ENCODE measurements at regions not wholly inside any gene's neighbourhood (a gene's known extent, or its start where the extent isn't known, plus 50 kb on each side); places are given as distances from the start of the nearest gene placed in this dataset.
"Not testable (repeated sequence)": the region's sequence is repeated elsewhere in the genome, so short reads cannot be mapped to it uniquely, and the experiment has no call there.

DNA sequence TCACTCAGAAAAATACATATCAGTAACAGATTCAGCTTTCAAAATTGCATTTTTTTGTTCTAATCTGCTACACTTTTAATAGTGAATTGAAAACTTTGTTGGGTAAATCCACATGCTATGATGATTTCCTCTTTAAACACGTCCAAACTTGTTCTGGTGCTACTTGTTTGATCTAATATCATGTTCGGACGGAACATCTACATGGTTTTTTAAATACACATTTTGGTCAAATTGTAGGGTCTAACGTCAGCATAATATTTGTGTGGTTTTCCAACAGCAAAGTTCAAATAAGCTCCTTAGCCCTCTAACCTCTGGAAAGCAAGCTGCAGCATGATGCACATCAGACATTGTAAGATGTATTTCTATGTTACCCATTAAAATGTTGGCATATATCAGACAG, 98.5 kb upstream of the OSTN start:
- Histone ChIP-seq H3K4me3 (no peak overlapping the region), H3K27ac (no peak overlapping the region), H3K36me3 (ENCODE audit: insufficient read depth, low read length) (no peaks in the 10 kb centered on the region), H3K9ac (ENCODE audit: insufficient read length) (no peak overlapping the region), H3K9me3 (ENCODE audit: low read depth, low read length) (no peaks in the 10 kb centered on the region)
- TF ChIP-seq FOXP2 (optimal IDR thresholded peaks at IDR 0.05; ENCODE audit: control extremely low read depth, extremely low read length, insufficient read depth) (no peak), EZH2 (IDR thresholded peaks at IDR 0.05) (no peak), POLR2AphosphoS5 (IDR thresholded peaks at IDR 0.05; ENCODE audit: borderline replicate concordance, low read depth, low read length) (no peak)
- no peak for DNase-seq (ENCODE audit: low read depth, low spot score)

GRCh38 chr3:191094057-191094845, 104.8 kb upstream of the OSTN start:
- Histone ChIP-seq H3K9me3 (ENCODE audit: low read depth, low read length) (no peaks in the 10 kb centered on the region), H3K36me3 (ENCODE audit: insufficient read depth, low read length) (no peaks in the 10 kb centered on the region), H3K9ac (ENCODE audit: insufficient read length) (no peak overlapping the region), H3K27ac (no peak overlapping the region), H3K4me3 (no peak overlapping the region)
- no peak for TF ChIP-seq FOXP2 (optimal IDR thresholded peaks at IDR 0.05; ENCODE audit: control extremely low read depth, extremely low read length, insufficient read depth)
- no peak for TF ChIP-seq POLR2AphosphoS5 (IDR thresholded peaks at IDR 0.05; ENCODE audit: borderline replicate concordance, low read depth, low read length)
- TF ChIP-seq EZH2 (IDR thresholded peaks at IDR 0.05): no peak
- DNase-seq (ENCODE audit: low read depth, low spot score): no peak

GRCh38 chr3:191087391-191087790, 111.7 kb upstream of the OSTN start:
- H3K36me3 ChIP-seq (ENCODE audit: insufficient read depth, low read length): no peaks in the 10 kb centered on the region
- no peaks in the 10 kb centered on the region for H3K9me3 ChIP-seq (ENCODE audit: low read depth, low read length)
- H3K4me3 ChIP-seq: no peak overlapping the region
- no peak for DNase-seq (ENCODE audit: low read depth, low spot score)
- TF ChIP-seq FOXP2 (optimal IDR thresholded peaks at IDR 0.05; ENCODE audit: control extremely low read depth, extremely low read length, insufficient read depth): no peak
- no peak for TF ChIP-seq EZH2 (IDR thresholded peaks at IDR 0.05)
- no peak for TF ChIP-seq POLR2AphosphoS5 (IDR thresholded peaks at IDR 0.05; ENCODE audit: borderline replicate concordance, low read depth, low read length)
- no peak overlapping the region for H3K9ac ChIP-seq (ENCODE audit: insufficient read length)
- H3K27ac ChIP-seq: no peak overlapping the region

DNA sequence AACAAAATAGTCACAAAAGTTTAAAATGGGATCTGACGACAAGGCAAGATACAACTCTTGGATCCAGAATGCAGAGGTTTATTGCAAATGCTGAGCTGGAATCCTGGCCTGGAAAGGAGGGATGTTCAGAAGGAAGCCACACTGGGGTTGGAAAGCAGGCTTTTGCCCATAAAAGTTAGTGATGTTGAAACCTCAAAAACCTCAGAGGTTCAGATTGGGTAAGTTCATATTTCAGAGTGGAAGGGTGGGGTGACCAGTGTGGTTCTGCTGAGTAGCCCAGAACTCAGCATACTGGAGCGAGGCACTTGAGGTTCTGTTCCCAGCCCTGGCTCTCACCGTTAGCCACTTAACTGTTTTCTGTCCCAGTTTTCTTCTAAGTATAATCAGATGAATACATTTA, 114.0 kb upstream of the OSTN start:
- H3K9me3 ChIP-seq (ENCODE audit: low read depth, low read length): no peaks in the 10 kb centered on the region
- H3K27ac ChIP-seq: no peak overlapping the region
- DNase-seq (ENCODE audit: low read depth, low spot score): no peak
- H3K9ac ChIP-seq (ENCODE audit: insufficient read length): no peak overlapping the region
- TF ChIP-seq EZH2 (IDR thresholded peaks at IDR 0.05) (no peak), FOXP2 (optimal IDR thresholded peaks at IDR 0.05; ENCODE audit: control extremely low read depth, extremely low read length, insufficient read depth) (no peak), POLR2AphosphoS5 (IDR thresholded peaks at IDR 0.05; ENCODE audit: borderline replicate concordance, low read depth, low read length) (no peak)
- no peak overlapping the region for H3K4me3 ChIP-seq
- no peaks in the 10 kb centered on the region for H3K36me3 ChIP-seq (ENCODE audit: insufficient read depth, low read length)

- DNase-seq (ENCODE audit: low read depth, low spot score); H3K4me3 ChIP-seq; H3K9me3 ChIP-seq (ENCODE audit: low read depth, low read length); H3K36me3 ChIP-seq (ENCODE audit: insufficient read depth, low read length); H3K27ac ChIP-seq; H3K9ac ChIP-seq (ENCODE audit: insufficient read length): not testable (repeated sequence)
Observed at GRCh38 chr3:191078913-191079312, 120.1 kb upstream of the OSTN start.

DNA sequence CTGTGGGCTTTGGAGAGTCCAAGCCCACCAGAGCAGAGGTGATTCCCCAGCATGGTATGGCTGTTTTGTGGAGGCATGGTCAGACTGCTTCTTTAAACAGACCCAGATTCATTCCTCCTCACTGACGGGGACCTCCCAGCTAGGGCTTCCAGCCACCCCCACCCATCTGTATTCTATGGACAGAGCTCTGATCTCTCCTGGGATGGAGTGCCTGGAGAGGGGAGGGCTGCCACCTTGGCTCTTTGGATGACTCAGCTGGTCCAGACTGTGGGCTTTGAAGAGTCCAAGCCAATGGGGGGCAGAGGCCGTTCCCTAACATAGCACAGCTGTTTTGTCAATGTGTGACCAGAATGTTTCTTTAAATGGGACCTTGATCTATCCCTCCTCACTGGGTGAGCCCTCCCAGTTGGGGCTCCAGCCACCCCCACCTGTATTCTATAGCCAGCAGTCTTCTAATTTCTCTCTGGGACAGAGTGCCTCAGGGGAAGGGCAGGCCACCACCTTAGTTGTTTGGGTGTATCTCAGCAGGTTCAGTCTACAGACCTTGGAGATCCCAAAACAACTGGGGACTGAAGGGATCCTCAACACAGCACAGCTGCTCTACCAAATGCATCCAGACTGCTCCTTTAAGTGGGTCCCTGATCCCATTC, 122.0 kb upstream of the OSTN start:
- Histone ChIP-seq H3K27ac (no peak overlapping the region), H3K9me3 (ENCODE audit: low read depth, low read length) (no peaks in the 10 kb centered on the region), H3K4me3 (no peak overlapping the region), H3K9ac (ENCODE audit: insufficient read length) (no peak overlapping the region), H3K36me3 (ENCODE audit: insufficient read depth, low read length) (no peaks in the 10 kb centered on the region)
- no peak for TF ChIP-seq FOXP2 (optimal IDR thresholded peaks at IDR 0.05; ENCODE audit: control extremely low read depth, extremely low read length, insufficient read depth)
- no peak for TF ChIP-seq POLR2AphosphoS5 (IDR thresholded peaks at IDR 0.05; ENCODE audit: borderline replicate concordance, low read depth, low read length)
- no peak for TF ChIP-seq EZH2 (IDR thresholded peaks at IDR 0.05)
- DNase-seq (ENCODE audit: low read depth, low spot score): no peak

DNA sequence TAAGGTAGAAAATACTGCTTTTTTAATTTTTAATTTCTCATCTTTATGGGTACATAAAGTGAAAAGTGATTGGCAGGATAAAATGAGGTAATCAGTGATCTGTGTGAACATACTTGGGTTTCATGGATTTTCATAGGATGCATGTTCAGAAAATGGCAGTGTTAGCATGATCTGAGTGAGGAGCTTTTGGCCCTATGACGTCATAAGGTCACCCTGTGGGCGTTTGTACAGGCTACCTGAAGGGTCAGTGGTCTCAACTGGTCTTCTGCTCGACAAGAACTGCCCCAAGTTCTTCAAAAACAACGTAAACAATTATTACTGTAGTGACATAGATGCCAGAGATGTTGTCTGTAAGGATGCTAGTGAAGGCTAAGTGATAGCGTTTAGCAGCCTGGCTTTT, 124.5 kb upstream of the OSTN start:
- DNase-seq (ENCODE audit: low read depth, low spot score): no peak
- no peak overlapping the region for H3K9ac ChIP-seq (ENCODE audit: insufficient read length)
- H3K36me3 ChIP-seq (ENCODE audit: insufficient read depth, low read length): no peaks in the 10 kb centered on the region
- no peaks in the 10 kb centered on the region for H3K9me3 ChIP-seq (ENCODE audit: low read depth, low read length)
- TF ChIP-seq EZH2 (IDR thresholded peaks at IDR 0.05): no peak
- TF ChIP-seq POLR2AphosphoS5 (IDR thresholded peaks at IDR 0.05; ENCODE audit: borderline replicate concordance, low read depth, low read length): no peak
- TF ChIP-seq FOXP2 (optimal IDR thresholded peaks at IDR 0.05; ENCODE audit: control extremely low read depth, extremely low read length, insufficient read depth): no peak
- H3K4me3 ChIP-seq: no peak overlapping the region
- H3K27ac ChIP-seq: no peak overlapping the region

GRCh38 chr3:191070762-191071403, 128.2 kb upstream of the OSTN start:
- Histone ChIP-seq H3K9me3 (ENCODE audit: low read depth, low read length) (no peaks in the 10 kb centered on the region), H3K4me3 (no peak overlapping the region), H3K27ac (no peak overlapping the region), H3K36me3 (ENCODE audit: insufficient read depth, low read length) (no peaks in the 10 kb centered on the region), H3K9ac (ENCODE audit: insufficient read length) (no peak overlapping the region)
- no peak for TF ChIP-seq EZH2 (IDR thresholded peaks at IDR 0.05)
- TF ChIP-seq FOXP2 (optimal IDR thresholded peaks at IDR 0.05; ENCODE audit: control extremely low read depth, extremely low read length, insufficient read depth): no peak
- no peak for TF ChIP-seq POLR2AphosphoS5 (IDR thresholded peaks at IDR 0.05; ENCODE audit: borderline replicate concordance, low read depth, low read length)
- no peak for DNase-seq (ENCODE audit: low read depth, low spot score)

All from SK-N-MC (cell line).